ENCODE measurements at regions not wholly inside any gene's neighbourhood (a gene's known extent, or its start where the extent isn't known, plus 50 kb on each side); places are given as distances from the start of the nearest gene placed in this dataset.

GRCh38 chr2:125566422-125566821, 1089.5 kb upstream of the GYPC start:
- Histone ChIP-seq H3K36me3 (no peaks in the 10 kb centered on the region), H3K27me3 (no peaks in the 10 kb centered on the region), H3K9me3 (no peaks in the 10 kb centered on the region), H3K27ac (no peak overlapping the region), H3K4me1 (no peaks in the 10 kb centered on the region), H3K4me3 (no peak overlapping the region)
- TF ChIP-seq POLR2AphosphoS5 (IDR thresholded peaks at IDR 0.05) (no peak), EP300 (IDR thresholded peaks at IDR 0.05) (no peak)
- TF ChIP-seq, protein P1, sequence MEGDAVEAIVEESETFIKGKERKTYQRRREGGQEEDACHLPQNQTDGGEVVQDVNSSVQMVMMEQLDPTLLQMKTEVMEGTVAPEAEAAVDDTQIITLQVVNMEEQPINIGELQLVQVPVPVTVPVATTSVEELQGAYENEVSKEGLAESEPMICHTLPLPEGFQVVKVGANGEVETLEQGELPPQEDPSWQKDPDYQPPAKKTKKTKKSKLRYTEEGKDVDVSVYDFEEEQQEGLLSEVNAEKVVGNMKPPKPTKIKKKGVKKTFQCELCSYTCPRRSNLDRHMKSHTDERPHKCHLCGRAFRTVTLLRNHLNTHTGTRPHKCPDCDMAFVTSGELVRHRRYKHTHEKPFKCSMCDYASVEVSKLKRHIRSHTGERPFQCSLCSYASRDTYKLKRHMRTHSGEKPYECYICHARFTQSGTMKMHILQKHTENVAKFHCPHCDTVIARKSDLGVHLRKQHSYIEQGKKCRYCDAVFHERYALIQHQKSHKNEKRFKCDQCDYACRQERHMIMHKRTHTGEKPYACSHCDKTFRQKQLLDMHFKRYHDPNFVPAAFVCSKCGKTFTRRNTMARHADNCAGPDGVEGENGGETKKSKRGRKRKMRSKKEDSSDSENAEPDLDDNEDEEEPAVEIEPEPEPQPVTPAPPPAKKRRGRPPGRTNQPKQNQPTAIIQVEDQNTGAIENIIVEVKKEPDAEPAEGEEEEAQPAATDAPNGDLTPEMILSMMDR (IDR thresholded peaks at IDR 0.05), result no peak
- no peak for ATAC-seq
- 67 to 74% methylated on average over 2 to 3 of the region's 3 CpGs for WGBS, 2 donors (ENCODE audit: low coverage in 1 of 2)

GRCh38 chr2:125567100-125567499, 1088.9 kb upstream of the GYPC start:
- H3K27me3 ChIP-seq, result no peaks in the 10 kb centered on the region
- 57 to 65% methylated on average over 3 of the region's 3 CpGs for WGBS, 2 donors (ENCODE audit: low coverage in 1 of 2)
- no peak for ATAC-seq

DNA sequence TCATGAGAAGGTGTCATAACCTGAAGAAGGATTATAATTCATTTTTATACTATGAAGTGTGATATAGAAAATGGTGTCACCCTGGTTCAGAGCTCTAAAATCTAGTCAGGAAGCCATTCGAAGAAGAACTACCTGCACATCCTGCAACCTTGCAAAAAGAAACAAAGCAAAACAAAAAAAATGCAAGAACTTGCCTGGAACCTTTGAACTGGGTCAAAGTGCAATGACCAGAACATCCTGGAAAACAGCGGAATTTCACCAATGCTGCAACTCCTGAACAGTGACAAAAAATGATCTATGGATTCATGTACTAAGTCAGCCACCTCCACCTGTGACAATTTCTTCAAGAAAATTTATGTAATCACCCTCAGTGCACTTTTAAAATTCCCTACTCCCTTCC, 1083.3 kb upstream of the GYPC start:
- Histone ChIP-seq H3K4me3 (no peak overlapping the region), H3K36me3 (no peaks in the 10 kb centered on the region), H3K4me1 (no peaks in the 10 kb centered on the region), H3K27ac (no peak overlapping the region), H3K9me3 (no peaks in the 10 kb centered on the region), H3K27me3 (no peaks in the 10 kb centered on the region)
- TF ChIP-seq POLR2AphosphoS5 (IDR thresholded peaks at IDR 0.05) (no peak), EP300 (IDR thresholded peaks at IDR 0.05) (no peak), POLR2A (IDR thresholded peaks at IDR 0.05) (no peak)
- TF ChIP-seq, protein P1 (IDR thresholded peaks at IDR 0.05), result no peak
- no peak for ATAC-seq
- WGBS, 2 donors (ENCODE audit: low coverage in 1 of 2), result 78 to 83% methylated on average over 2 of the region's 2 CpGs

More at GRCh38 chr2:125567100-125567499, 1088.9 kb upstream of the GYPC start:
- no peaks in the 10 kb centered on the region for H3K36me3 ChIP-seq
- no peaks in the 10 kb centered on the region for H3K4me1 ChIP-seq
- H3K9me3 ChIP-seq, result no peaks in the 10 kb centered on the region
- no peak overlapping the region for H3K4me3 ChIP-seq
- TF ChIP-seq POLR2AphosphoS5 (IDR thresholded peaks at IDR 0.05) (no peak), POLR2A (IDR thresholded peaks at IDR 0.05) (no peak), EP300 (IDR thresholded peaks at IDR 0.05) (no peak)
- TF ChIP-seq, protein P1 (IDR thresholded peaks at IDR 0.05), result no peak
- no peak overlapping the region for H3K27ac ChIP-seq

GRCh38 chr2:125573432-125573831, 1082.5 kb upstream of the GYPC start:
- no peak for ATAC-seq
- Histone ChIP-seq H3K27ac (no peak overlapping the region), H3K36me3 (no peaks in the 10 kb centered on the region), H3K9me3 (no peaks in the 10 kb centered on the region), H3K4me3 (no peak overlapping the region), H3K4me1 (no peaks in the 10 kb centered on the region), H3K27me3 (no peaks in the 10 kb centered on the region)
- 41 to 43% methylated on average over 1 to 2 of the region's 2 CpGs for WGBS, 2 donors (ENCODE audit: low coverage in 1 of 2)
- TF ChIP-seq POLR2AphosphoS5 (IDR thresholded peaks at IDR 0.05) (no peak), POLR2A (IDR thresholded peaks at IDR 0.05) (no peak), EP300 (IDR thresholded peaks at IDR 0.05) (no peak)
- TF ChIP-seq, protein P1 (IDR thresholded peaks at IDR 0.05), result no peak

GRCh38 chr2:125576558-125576957, 1079.4 kb upstream of the GYPC start:
- WGBS, 2 donors (ENCODE audit: low coverage in 1 of 2), result 77 to 81% methylated on average over 3 of the region's 3 CpGs
- H3K4me1 ChIP-seq, result no peaks in the 10 kb centered on the region
- H3K4me3 ChIP-seq, result no peak overlapping the region
- H3K9me3 ChIP-seq, result no peaks in the 10 kb centered on the region
- no peaks in the 10 kb centered on the region for H3K36me3 ChIP-seq
- no peaks in the 10 kb centered on the region for H3K27me3 ChIP-seq
- no peak for ATAC-seq
- no peak overlapping the region for H3K27ac ChIP-seq
- TF ChIP-seq, protein P1 (IDR thresholded peaks at IDR 0.05), result no peak
- no peak for TF ChIP-seq POLR2A (IDR thresholded peaks at IDR 0.05)
- no peak for TF ChIP-seq EP300 (IDR thresholded peaks at IDR 0.05)
- TF ChIP-seq POLR2AphosphoS5 (IDR thresholded peaks at IDR 0.05), result no peak
